HuH-7 (cell line): ENCODE measurements at regions not wholly inside any gene's neighbourhood (a gene's known extent, or its start where the extent isn't known, plus 50 kb on each side); places are given as distances from the start of the nearest gene placed in this dataset.
"Not testable (repeated sequence)": the region's sequence is repeated elsewhere in the genome, so short reads cannot be mapped to it uniquely, and the experiment has no call there.

Experiments used
- DNase-seq: peaks from one replicate; pipeline ENCODE4 v3.0.0; 2011; ENCODE audit warnings: low spot score

- DNase-seq: no peak
Measured at GRCh38 chr21:15932726-15933125, 202.9 kb downstream of the USP25 start.

GRCh38 chr21:15935530-15935929, 205.7 kb downstream of the USP25 start:
- DNase-seq: no peak

- DNase-seq: no peak
Measured at GRCh38 chr21:15943009-15943666, 213.4 kb downstream of the USP25 start.

- DNase-seq: no peak
Measured at GRCh38 chr21:15947677-15948076, 217.9 kb downstream of the USP25 start.

- no peak for DNase-seq
Measured at GRCh38 chr21:15953551-15954116, 223.9 kb downstream of the USP25 start.

GRCh38 chr21:15964236-15964855, 234.6 kb downstream of the USP25 start:
- DNase-seq: no peak

GRCh38 chr21:15966231-15966630, 236.4 kb downstream of the USP25 start:
- no peak for DNase-seq

- DNase-seq: no peak
Measured at GRCh38 chr21:15966651-15967050, 236.9 kb downstream of the USP25 start.

- no peak for DNase-seq
Measured at GRCh38 chr21:15967661-15968060, 237.9 kb downstream of the USP25 start.

- no peak for DNase-seq
Measured at GRCh38 chr21:15968776-15969310, 239.1 kb downstream of the USP25 start.

GRCh38 chr21:15976807-15977206, 247.0 kb downstream of the USP25 start:
- DNase-seq: no peak

- DNase-seq: no peak
Measured at GRCh38 chr21:15978215-15978738, 248.5 kb downstream of the USP25 start.

GRCh38 chr21:15979493-15979892, 249.7 kb downstream of the USP25 start:
- not testable (repeated sequence) for DNase-seq

- DNase-seq: peak; percentile 23
Measured at GRCh38 chr21:15986277-15986676, 256.5 kb downstream of the USP25 start.

- no peak for DNase-seq
Measured at GRCh38 chr21:15992171-15992570, 262.4 kb downstream of the USP25 start.

GRCh38 chr21:15993951-15994350, 264.2 kb downstream of the USP25 start:
- DNase-seq: no peak

- no peak for DNase-seq
Measured at GRCh38 chr21:15999741-16000140, 270.0 kb downstream of the USP25 start.

- DNase-seq: no peak
Measured at GRCh38 chr21:16002874-16003466, 273.2 kb downstream of the USP25 start.

- no peak for DNase-seq
Measured at GRCh38 chr21:16004086-16004485, 274.3 kb downstream of the USP25 start.

- DNase-seq: no peak
Measured at GRCh38 chr21:16004523-16004922, 274.7 kb downstream of the USP25 start.

GRCh38 chr21:16005996-16006395, 276.2 kb downstream of the USP25 start:
- DNase-seq: no peak

- no peak for DNase-seq
Measured at GRCh38 chr21:16007943-16008342, 278.2 kb downstream of the USP25 start.

- DNase-seq: no peak
Measured at GRCh38 chr21:16011719-16012118, 281.9 kb downstream of the USP25 start.
